SK-N-SH treated with all-trans-retinoic acid at 6 μM for 48 hours (cell line): ENCODE measurements at regions not wholly inside any gene's neighbourhood (a gene's known extent, or its start where the extent isn't known, plus 50 kb on each side); places are given as distances from the start of the nearest gene placed in this dataset.

ENCODE experiments used
- ARNTL ChIP-seq: fragments of 450-650 bp; formaldehyde crosslinking; IDR thresholded peaks from 2 replicates; pipeline ENCODE4 v1.5.0; 2020; ENCODE audit warnings: low read depth, mild to moderate bottlenecking, moderate library complexity, borderline replicate concordance
- BACH2 ChIP-seq: fragments of 250-450 bp; sonication (Bioruptor Pico); IDR thresholded peaks from 2 replicates; pipeline ENCODE4 v1.9.0; 2021; ENCODE audit warnings: mild to moderate bottlenecking, borderline replicate concordance
- ESRRG ChIP-seq: fragments of 250-450 bp; sonication (Bioruptor Pico); IDR thresholded peaks from 2 replicates; pipeline ENCODE4 v1.6.1; 2021; ENCODE audit warnings: mild to moderate bottlenecking
- ISL1 ChIP-seq: fragments of 250-450 bp; sonication (Bioruptor Pico); IDR thresholded peaks from 2 replicates; pipeline ENCODE4 v2.1.2; 2022; ENCODE audit warnings: mild to moderate bottlenecking, moderate library complexity
- OSR1 ChIP-seq: fragments of 250-450 bp; sonication (Bioruptor Pico); IDR thresholded peaks from 2 replicates; pipeline ENCODE4 v1.8.0; 2022; ENCODE audit warnings: moderate library complexity, mild to moderate bottlenecking, inconsistent platforms
- RARB ChIP-seq: fragments of 250-450 bp; sonication (Bioruptor Pico); IDR thresholded peaks from 2 replicates; pipeline ENCODE4 v1.8.0; 2021; ENCODE audit warnings: mild to moderate bottlenecking, moderate library complexity
- TCF4 ChIP-seq: fragments of 250-450 bp; sonication (Bioruptor Pico); IDR thresholded peaks from 2 replicates; pipeline ENCODE4 v1.8.0; 2021; ENCODE audit warnings: mild to moderate bottlenecking, moderate library complexity, borderline replicate concordance
- TOX ChIP-seq: fragments of 250-450 bp; sonication (Bioruptor Pico); IDR thresholded peaks from 2 replicates; pipeline ENCODE4 v1.8.0; 2021; ENCODE audit warnings: mild to moderate bottlenecking, moderate library complexity, borderline replicate concordance
- ZC3H10 ChIP-seq: fragments of 250-450 bp; sonication (Bioruptor Pico); IDR thresholded peaks from 2 replicates; pipeline ENCODE4 v1.5.1; 2021; ENCODE audit warnings: mild to moderate bottlenecking, moderate library complexity
- ZFP3 ChIP-seq: fragments of 250-450 bp; sonication (Bioruptor Pico); IDR thresholded peaks from 2 replicates; pipeline ENCODE4 v1.5.0; 2020; ENCODE audit warnings: mild to moderate bottlenecking, moderate library complexity
- ZFP30 ChIP-seq: fragments of 450-650 bp; formaldehyde crosslinking; IDR thresholded peaks from 2 replicates; pipeline ENCODE4 v1.5.0; 2022; ENCODE audit warnings: mild to moderate bottlenecking, moderate library complexity
- ZNF8 ChIP-seq: fragments of 450-650 bp; formaldehyde crosslinking; IDR thresholded peaks from 2 replicates; pipeline ENCODE4 v1.5.0; 2020; ENCODE audit warnings: mild to moderate bottlenecking, moderate library complexity
- TF ChIP-seq, protein P1 (sequence below): fragments of 250-450 bp; sonication (Bioruptor Pico); IDR thresholded peaks from 2 replicates; pipeline ENCODE4 v1.5.1; 2020; ENCODE audit warnings: low read depth, mild to moderate bottlenecking, moderate library complexity

DNA sequence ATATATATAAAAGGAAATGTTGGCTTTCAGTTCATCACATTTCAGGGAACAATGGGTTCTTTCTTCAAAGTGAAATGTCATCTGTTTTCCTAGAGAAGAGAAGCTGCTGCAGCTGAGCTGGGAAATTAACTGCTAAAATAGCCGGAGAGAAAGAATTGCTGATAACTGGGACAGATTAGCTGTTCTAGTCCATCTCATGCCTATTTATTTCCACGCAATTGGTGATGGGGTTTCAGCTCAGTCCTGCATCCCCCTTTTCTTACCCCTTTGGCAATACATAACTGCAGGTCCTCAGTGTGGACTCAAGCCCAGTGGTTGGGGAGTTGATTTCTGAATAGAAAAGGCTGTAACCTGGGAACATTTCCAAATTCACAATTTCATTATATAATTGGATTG is 436.9 kb upstream of the TMEM132C start:
- TF ChIP-seq ZFP30 (CRISPR knock-in tag) (no peak), ARNTL (CRISPR knock-in tag) (no peak), ZFP3 (CRISPR knock-in tag) (no peak), ESRRG (CRISPR knock-in tag) (no peak), BACH2 (no peak), RARB (CRISPR knock-in tag) (no peak), TOX (CRISPR knock-in tag) (no peak), OSR1 (CRISPR knock-in tag) (no peak), ZC3H10 (no peak), ISL1 (CRISPR knock-in tag) (no peak), TCF4 (CRISPR knock-in tag) (no peak), ZNF8 (CRISPR knock-in tag) (no peak)
- TF ChIP-seq, protein P1, sequence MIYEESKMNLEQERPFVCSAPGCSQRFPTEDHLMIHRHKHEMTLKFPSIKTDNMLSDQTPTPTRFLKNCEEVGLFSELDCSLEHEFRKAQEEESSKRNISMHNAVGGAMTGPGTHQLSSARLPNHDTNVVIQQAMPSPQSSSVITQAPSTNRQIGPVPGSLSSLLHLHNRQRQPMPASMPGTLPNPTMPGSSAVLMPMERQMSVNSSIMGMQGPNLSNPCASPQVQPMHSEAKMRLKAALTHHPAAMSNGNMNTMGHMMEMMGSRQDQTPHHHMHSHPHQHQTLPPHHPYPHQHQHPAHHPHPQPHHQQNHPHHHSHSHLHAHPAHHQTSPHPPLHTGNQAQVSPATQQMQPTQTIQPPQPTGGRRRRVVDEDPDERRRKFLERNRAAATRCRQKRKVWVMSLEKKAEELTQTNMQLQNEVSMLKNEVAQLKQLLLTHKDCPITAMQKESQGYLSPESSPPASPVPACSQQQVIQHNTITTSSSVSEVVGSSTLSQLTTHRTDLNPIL, result no peak
